Hippocampal formation (tissue), 2 donors: ENCODE measurements at regions not wholly inside any gene's neighbourhood (a gene's known extent, or its start where the extent isn't known, plus 50 kb on each side); places are given as distances from the start of the nearest gene placed in this dataset.

Experiments
- DNase-seq, 2 donors: peaks; one replicate each; lab custom pipeline; 2025; lab: John Stamatoyannopoulos, UW

DNA sequence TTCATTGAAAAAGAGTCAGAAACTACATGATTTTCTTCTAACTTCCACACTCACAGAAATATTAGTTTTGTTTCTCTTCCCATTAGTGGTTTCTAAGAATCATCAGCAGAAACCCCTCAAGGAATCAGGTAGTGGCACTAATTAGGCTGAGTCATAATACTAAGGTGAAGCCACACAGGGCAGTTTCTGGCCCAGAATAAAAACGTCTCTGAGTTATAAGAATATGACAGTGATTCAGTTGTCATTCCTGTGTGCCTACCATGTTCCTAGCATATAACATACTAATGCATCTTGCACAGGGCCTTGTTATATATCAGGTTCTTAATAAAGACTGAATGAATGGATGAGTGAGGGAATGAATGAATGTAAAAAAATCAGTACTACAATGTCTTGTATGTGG is 206.0 kb upstream of the PLEKHG7 start:
- no peak for DNase-seq

- DNase-seq, result no peak
These were observed 207.7 kb upstream of the PLEKHG7 start for GRCh38 chr12:92495108-92495507.

- no peak for DNase-seq
These were observed 209.0 kb upstream of the PLEKHG7 start for GRCh38 chr12:92493816-92494215.

DNA sequence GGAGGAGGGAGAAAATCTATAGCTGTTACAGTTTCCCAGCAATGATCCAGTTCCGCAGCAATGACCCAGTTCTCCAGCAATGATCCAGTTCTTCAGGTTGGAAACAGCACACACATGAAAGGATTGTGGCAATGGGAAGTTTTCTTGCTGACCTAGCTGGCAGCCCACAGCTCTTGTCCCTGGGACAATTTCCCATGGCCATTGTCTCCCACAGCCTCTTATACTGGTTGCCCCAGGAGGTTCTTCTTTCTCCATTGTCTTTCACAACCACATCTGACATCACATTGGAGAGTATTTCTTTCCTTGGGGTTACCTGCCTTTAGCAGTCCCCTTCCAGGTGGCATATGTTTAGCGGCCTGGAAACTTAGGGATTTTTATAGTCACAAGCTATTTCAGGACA is 209.8 kb upstream of the PLEKHG7 start:
- no peak for DNase-seq

- DNase-seq, result no peak
These were observed 210.5 kb upstream of the PLEKHG7 start for GRCh38 chr12:92492291-92492690.

DNA sequence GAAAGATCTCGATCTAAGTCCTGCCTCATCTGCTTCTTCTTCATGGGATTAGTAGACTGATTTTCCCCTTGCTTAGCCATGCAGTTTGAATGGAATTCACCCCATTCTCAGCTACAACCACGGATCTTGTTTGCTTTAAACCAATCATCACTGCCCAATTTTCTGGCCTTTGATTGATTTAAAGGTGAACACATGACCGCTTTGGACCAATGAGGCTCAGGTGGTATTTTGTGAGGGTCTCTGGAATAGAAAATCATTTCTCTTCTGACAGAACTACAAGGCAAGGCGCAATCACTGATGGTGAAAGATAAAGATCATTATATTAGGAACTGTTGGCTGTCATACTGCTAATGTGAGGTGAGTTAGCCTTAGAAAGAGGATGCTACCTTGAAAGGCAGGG is 213.0 kb upstream of the PLEKHG7 start:
- DNase-seq, result no peak

DNA sequence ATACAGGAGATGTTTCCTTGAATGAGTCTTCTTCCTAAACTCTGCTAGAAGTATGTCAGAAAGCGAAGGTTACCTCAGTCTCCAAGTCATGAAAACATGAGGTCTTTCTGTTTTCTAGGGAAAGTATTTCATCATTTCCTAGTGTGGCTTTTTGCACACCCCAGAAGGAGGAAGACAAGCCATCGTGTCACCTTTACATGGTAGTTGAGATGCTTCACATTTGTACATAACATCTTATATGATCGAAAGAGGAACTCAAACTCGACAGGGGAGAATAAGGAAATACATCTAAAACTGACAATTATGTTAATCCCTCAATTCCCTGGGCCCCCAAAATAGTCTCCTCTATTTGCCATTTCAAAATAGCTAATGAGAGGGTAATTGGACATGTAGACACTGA is 214.1 kb upstream of the PLEKHG7 start:
- DNase-seq, result no peak

- DNase-seq, result no peak
These were observed 215.7 kb upstream of the PLEKHG7 start for GRCh38 chr12:92487138-92487485.

GRCh38 chr12:92486443-92487137 is 216.2 kb upstream of the PLEKHG7 start:
- no peak for DNase-seq

DNA sequence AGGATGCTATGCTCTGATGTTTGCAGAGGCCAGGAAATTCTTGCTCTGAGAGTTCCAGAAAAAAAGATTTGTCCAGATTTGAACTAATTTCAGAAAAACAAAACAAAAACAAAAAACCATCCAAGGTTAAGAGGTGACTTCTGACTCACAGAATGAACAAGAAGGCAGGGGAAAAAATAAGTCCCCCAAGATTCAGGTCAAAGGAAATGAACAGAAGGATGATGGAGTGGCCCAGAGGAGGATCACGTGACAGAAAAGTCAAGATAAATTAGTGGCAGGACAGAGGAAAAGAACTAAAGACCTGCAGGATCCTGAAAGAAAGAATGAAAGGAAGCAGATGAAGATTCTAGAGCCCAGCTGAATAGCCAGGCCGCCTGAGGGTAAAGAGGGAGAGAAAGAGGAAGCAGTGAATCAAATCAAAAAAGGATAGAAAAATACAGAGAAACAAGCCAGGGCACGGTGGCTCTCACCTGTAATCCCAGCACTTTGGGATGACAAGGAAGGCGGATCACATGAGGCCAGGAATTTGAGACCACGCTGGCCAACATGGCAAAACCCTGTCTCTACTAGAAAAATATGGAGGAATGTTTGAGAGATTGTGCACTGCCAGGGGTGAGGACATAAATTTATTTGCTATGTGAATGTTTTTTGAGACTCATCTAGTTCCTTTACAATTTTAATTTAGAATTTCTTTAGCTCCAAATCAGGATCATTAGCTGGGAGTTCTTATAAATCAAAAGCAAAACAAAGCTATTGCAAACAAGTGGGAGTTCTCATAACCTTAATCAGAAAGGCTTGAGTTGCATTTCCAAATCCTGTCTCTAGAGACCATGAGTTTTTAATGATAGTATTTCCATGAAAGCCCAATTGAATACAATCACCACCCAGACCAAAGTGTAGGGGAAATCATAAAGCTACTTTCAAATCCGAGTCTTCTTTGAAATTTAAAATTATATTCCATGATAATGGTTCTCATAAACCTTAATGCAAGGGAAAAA is 217.1 kb upstream of the PLEKHG7 start:
- DNase-seq, result no peak

DNA sequence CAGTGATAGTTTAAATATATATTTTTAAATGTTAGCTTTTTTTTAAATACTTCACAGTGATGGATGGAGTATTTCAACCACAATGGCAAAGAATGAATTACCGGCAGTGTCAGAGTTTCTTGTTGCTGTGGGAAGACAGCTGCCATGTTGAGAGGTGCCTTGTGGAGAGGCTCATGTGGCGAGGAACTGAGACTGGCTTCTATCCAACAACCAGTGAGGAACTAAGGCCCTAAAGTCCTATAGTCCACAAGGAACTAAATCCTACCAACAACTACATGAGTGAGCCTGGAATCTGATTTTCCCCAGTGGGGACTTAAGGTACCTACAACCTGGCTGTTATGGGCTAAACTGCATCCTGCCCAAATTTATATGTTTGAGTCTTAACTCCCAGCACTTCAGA is 220.2 kb upstream of the PLEKHG7 start:
- DNase-seq, result no peak

- DNase-seq, result no peak
These were observed 221.7 kb upstream of the PLEKHG7 start for GRCh38 chr12:92481066-92481465.

GRCh38 chr12:92478692-92479091 is 224.1 kb upstream of the PLEKHG7 start:
- DNase-seq, result no peak

DNA sequence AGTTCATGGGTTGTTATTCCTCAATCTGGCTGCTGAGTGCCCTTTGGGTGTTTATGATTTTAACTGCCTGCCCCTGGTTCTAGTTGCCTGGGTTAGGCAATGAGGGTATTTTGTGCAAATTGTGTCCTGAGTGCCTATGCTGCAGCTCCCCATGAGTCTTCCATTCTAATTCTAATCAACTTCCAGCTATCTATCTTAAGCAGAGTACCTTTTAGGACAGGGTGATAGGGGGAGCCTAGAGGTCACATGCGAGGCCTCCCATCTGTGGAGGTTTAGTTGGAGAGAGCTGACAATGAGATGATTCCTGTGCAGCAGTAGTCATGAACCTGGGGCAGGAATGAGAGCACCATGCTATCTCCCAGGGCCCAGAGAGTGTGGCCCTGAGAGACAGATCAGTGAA is 225.9 kb upstream of the PLEKHG7 start:
- DNase-seq, result no peak

GRCh38 chr12:92473564-92473963 is 229.2 kb upstream of the PLEKHG7 start:
- no peak for DNase-seq

DNA sequence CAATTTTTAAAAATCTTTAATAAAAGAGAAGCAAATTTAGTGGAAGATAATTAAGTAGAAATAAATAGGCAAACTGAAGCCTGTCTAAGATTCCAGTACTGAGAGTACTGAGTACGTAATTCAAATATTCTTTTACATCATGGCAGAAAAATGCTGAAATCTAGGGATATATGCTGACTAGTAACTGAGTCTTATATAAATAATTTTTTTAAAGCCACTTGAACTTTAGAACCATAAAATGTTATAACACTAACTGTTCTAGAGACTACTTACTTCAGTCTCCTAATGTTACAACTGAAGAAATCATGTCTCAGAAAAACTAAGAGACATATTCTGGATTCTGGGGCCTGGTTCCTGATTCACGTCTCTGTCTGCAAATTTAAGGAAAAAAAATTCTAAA is 230.6 kb upstream of the PLEKHG7 start:
- no peak for DNase-seq

DNA sequence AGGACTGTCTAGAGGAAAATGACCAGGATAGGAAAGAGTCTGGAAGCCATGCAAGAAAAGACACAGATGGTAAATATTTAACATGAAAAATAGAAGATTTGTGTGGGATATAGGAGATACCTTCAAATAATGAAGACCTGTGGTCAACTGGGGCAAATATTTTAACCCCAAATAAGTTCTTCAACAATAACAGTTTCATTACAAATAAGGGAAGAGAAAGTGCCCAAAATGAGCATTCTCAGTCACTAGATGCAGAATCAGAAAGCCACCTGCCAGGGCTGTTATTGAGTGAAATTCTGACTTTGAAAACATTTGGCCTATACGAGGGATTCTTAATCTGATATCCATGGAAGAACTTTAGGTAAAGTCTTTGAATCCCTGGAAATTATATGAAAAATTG is 231.2 kb upstream of the PLEKHG7 start:
- no peak for DNase-seq

- DNase-seq, result no peak
These were observed 232.2 kb upstream of the PLEKHG7 start for GRCh38 chr12:92470608-92471021.

GRCh38 chr12:92469837-92470236 is 233.0 kb upstream of the PLEKHG7 start:
- DNase-seq, result no peak

DNA sequence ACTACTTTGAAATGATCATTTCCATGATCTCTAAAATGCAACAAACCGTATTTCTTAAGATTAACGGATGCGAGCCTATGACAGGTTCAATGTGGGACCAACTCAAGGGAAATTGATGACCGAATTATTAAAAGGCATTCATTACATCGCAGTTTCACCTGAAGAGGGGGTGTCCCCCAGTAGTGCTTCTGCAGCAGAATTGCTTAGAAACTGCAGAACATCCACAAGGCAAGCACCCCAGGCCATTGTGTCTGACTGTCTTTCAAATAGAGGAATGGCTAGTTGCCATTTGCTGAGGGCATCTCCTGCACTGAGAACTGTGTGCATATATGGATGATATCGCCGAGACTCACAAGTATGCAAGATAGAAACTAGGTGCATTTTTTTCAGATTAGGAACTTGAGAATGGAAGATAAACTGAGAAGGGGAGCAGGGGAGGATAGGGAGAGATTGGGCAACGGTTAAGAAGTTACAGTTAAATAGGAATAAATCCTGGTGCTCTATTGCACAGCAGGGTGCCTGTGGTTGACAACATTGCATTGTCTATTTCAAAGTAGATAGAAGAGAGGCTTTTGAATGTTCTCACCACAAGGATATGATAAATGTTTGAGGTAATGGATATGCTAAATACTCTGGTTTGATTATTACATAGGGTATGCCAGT is 234.3 kb upstream of the PLEKHG7 start:
- DNase-seq, result no peak

DNA sequence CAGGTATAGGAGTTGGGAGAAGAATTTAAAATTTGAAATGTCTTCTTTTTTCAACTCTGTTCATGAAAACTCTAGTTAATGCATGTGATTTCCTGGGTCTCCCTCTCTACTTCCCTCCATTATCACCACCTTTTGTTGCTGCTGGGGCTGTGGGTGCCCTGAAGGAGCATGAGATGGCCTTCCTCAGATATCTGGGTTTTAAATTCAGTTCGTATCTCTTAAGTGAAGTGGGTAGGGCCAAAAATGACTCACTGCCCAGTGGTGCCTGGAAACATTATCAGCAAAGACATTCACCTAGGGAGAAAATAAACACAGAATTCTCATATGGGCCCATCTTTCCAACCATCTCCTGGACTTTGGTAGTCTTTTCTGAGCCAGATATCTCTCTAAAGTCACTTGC is 234.9 kb upstream of the PLEKHG7 start:
- no peak for DNase-seq

DNA sequence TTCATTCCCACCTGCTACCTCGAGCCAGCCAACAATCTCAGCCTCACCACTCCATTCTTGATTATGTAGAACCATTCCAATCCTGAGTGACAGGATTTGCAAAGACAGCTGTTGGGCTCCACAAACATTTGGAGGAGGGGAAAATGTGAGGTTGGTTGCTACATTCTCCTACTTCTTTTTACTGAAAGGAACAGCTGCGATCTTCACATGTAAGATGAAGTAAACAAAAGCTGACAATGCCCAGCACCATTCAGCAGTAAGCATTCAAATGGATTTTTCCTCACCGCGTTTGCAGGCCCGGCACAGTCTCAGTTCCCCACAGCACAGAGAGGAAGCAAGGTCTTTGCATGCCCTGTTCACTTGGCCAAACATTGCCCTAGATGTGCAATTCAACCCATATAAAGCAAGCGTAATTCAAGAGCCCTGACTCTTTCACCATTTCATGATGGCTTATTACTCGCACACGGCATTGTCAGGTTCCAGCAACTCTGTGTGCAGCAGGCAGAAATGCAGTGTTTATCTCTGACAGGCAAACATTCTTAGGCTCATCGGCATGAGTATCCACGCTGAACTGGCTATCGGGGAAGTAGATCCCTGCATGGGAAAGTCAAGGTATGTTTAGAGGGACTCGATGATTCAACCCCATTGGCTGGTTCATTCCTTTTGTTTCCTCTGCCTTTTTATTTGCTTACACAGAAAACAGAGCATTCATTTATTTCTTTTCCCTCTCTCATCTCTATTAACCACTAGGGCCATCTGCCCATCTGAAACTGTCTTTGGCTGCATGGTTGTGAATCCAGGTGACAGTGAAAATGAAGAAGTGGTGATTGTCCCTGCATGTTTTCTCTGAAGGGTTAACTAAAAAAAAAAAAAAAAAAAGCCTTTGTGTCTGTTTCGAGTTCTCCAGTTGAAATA is 236.1 kb upstream of the PLEKHG7 start:
- DNase-seq, result peak; percentile 39 to 49
